ENCODE measurements at regions not wholly inside any gene's neighbourhood (a gene's known extent, or its start where the extent isn't known, plus 50 kb on each side); places are given as distances from the start of the nearest gene placed in this dataset.

- no peaks in the 10 kb centered on the region for H3K4me1 ChIP-seq (ENCODE audit: control insufficient read depth in 1 of 2, insufficient read depth in 2 of 2, low read length in 2 of 2)
- H3K4me1 Mint-ChIP-seq, result no peaks in the 10 kb centered on the region
- no peak for DNase-seq
- H3K9me3 ChIP-seq (replicated peaks in 1 of 2; ENCODE audit: control insufficient read depth in 1 of 2, insufficient read depth in 1 of 2, low read length in 2 of 2), result no peaks in the 10 kb centered on the region
- no peak overlapping the region for H3K27ac ChIP-seq (ENCODE audit: low read depth in 1 of 2, low read length in 2 of 2)
- H3K27ac Mint-ChIP-seq, result no peak overlapping the region
- no peak overlapping the region for H3K4me3 ChIP-seq (replicated peaks in 1 of 3; ENCODE audit: low read depth in 2 of 3, low read length in 3 of 3)
- TF ChIP-seq, protein P1, sequence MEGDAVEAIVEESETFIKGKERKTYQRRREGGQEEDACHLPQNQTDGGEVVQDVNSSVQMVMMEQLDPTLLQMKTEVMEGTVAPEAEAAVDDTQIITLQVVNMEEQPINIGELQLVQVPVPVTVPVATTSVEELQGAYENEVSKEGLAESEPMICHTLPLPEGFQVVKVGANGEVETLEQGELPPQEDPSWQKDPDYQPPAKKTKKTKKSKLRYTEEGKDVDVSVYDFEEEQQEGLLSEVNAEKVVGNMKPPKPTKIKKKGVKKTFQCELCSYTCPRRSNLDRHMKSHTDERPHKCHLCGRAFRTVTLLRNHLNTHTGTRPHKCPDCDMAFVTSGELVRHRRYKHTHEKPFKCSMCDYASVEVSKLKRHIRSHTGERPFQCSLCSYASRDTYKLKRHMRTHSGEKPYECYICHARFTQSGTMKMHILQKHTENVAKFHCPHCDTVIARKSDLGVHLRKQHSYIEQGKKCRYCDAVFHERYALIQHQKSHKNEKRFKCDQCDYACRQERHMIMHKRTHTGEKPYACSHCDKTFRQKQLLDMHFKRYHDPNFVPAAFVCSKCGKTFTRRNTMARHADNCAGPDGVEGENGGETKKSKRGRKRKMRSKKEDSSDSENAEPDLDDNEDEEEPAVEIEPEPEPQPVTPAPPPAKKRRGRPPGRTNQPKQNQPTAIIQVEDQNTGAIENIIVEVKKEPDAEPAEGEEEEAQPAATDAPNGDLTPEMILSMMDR (IDR thresholded peaks at IDR 0.05), result no peak
- H4K20me1 ChIP-seq (ENCODE audit: insufficient read depth, low read length), result no peaks in the 10 kb centered on the region
- H2AFZ ChIP-seq (ENCODE audit: insufficient read depth, low read depth, low read length, poor library complexity, severe bottlenecking), result no peak overlapping the region
- peaks cover 2 to 5% (median 3%) of the 10 kb centered on the region in 3 donors for H3K27me3 Mint-ChIP-seq (ENCODE audit: low read depth in 3 of 3)
- no peaks in the 10 kb centered on the region for H3K27me3 ChIP-seq (ENCODE audit: control insufficient read depth in 2 of 2, insufficient read depth in 2 of 2, low read length in 2 of 2)
- no peak overlapping the region for H3K4me2 ChIP-seq (replicated peaks; ENCODE audit: extremely low read depth, low read length, poor library complexity, severe bottlenecking)
- 60% methylated on average over 1 of the region's 1 CpG for WGBS (ENCODE audit: insufficient coverage)
- H3K9ac ChIP-seq (ENCODE audit: insufficient read depth, low read length, poor library complexity, severe bottlenecking), result no peak overlapping the region
- no peaks in the 10 kb centered on the region for H3K36me3 Mint-ChIP-seq
- no peak overlapping the region for H3K4me3 Mint-ChIP-seq
- intact Hi-C loops (cut with micrococcal nuclease), result no loop called here
- H3K79me2 ChIP-seq (ENCODE audit: insufficient read depth, low read length), result no peaks in the 10 kb centered on the region
- H3K36me3 ChIP-seq (replicated peaks in 1 of 2; ENCODE audit: control insufficient read depth in 1 of 2, insufficient read depth in 2 of 2, low read length in 2 of 2), result no peaks in the 10 kb centered on the region
- H3K9me3 Mint-ChIP-seq, result peaks cover 0 to 4% (median 0%) of the 10 kb centered on the region in 7 donors
Measured at GRCh38 chr5:38714703-38715355, 131.0 kb upstream of the OSMR start.

DNA sequence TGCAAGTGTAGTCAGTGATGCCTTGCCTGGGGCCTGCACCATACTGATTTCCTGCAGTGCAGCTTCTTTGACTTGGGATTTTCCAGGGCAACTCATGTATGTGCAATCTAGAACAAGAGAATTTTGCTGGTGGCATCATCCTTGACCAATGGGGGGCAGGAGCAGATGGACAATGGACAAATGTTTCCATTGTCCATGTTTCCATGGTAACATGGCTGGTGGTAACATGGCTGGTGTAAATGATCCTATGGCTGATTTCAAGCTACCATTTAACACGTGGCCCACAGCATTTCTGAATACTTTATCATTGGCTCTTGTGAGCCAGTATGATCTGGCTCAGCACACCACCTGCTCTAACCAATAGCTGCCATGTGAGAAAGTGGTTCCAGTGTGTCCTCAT, 130.1 kb upstream of the OSMR start:
- intact Hi-C loops (cut with micrococcal nuclease), result no loop called here
- Histone ChIP-seq H3K36me3 (replicated peaks in 1 of 2; ENCODE audit: control insufficient read depth in 1 of 2, insufficient read depth in 2 of 2, low read length in 2 of 2) (no peaks in the 10 kb centered on the region), H3K79me2 (ENCODE audit: insufficient read depth, low read length) (no peaks in the 10 kb centered on the region), H3K9me3 (replicated peaks in 1 of 2; ENCODE audit: control insufficient read depth in 1 of 2, insufficient read depth in 1 of 2, low read length in 2 of 2) (no peaks in the 10 kb centered on the region), H2AFZ (ENCODE audit: insufficient read depth, low read depth, low read length, poor library complexity, severe bottlenecking) (no peak overlapping the region), H3K9ac (ENCODE audit: insufficient read depth, low read length, poor library complexity, severe bottlenecking) (no peak overlapping the region), H3K27me3 (ENCODE audit: control insufficient read depth in 2 of 2, insufficient read depth in 2 of 2, low read length in 2 of 2) (no peaks in the 10 kb centered on the region), H4K20me1 (ENCODE audit: insufficient read depth, low read length) (no peaks in the 10 kb centered on the region), H3K27ac (ENCODE audit: low read depth in 1 of 2, low read length in 2 of 2) (no peak overlapping the region), H3K4me1 (ENCODE audit: control insufficient read depth in 1 of 2, insufficient read depth in 2 of 2, low read length in 2 of 2) (no peaks in the 10 kb centered on the region), H3K4me2 (replicated peaks; ENCODE audit: extremely low read depth, low read length, poor library complexity, severe bottlenecking) (no peak overlapping the region), H3K4me3 (replicated peaks in 1 of 3; ENCODE audit: low read depth in 2 of 3, low read length in 3 of 3) (no peak overlapping the region)
- peaks cover 0 to 4% (median 0%) of the 10 kb centered on the region in 7 donors for H3K9me3 Mint-ChIP-seq
- H3K4me3 Mint-ChIP-seq, result no peak overlapping the region
- no peak for DNase-seq
- H3K4me1 Mint-ChIP-seq, result no peaks in the 10 kb centered on the region
- no peak overlapping the region for H3K27ac Mint-ChIP-seq
- TF ChIP-seq, protein P1 (IDR thresholded peaks at IDR 0.05), result no peak
- no CpG with 5 or more reads among the region's 1 CpG for WGBS (ENCODE audit: insufficient coverage)
- peaks cover 3 to 7% (median 3%) of the 10 kb centered on the region in 3 donors for H3K27me3 Mint-ChIP-seq (ENCODE audit: low read depth in 3 of 3)
- H3K36me3 Mint-ChIP-seq, result no peaks in the 10 kb centered on the region

Data from CD14-positive monocyte (primary cell).